HCT116 (cell line): ENCODE measurements at regions not wholly inside any gene's neighbourhood (a gene's known extent, or its start where the extent isn't known, plus 50 kb on each side); places are given as distances from the start of the nearest gene placed in this dataset.

Experiments used
- ATAC-seq: fragments of 200-7000 bp; cut with Tn5 transposase; 2 replicates; pipeline ENCODE4 v1.9.1; 2020; ENCODE audit warnings: mild to moderate bottlenecking, moderate library complexity
- BruUV-seq: library from RNA; stranded (reverse); fragments of 400-500 nt; replicated peaks from 2 replicates; lab custom pipeline; 2021; lab: Mats Ljungman, UMichigan
- CTCF ChIA-PET: fragments of 300-600 bp; sonication (Branson Sonifier 250); formaldehyde crosslinking; loops from one replicate; lab custom pipeline; 2021; ENCODE audit warnings: antibody characterized with exemption; lab: Charles Lee
- POLR2A ChIA-PET: fragments of 300-600, 350-600 bp; sonication (Branson Sonifier 250); formaldehyde crosslinking; loops from one replicate; lab custom pipeline; 2021; ENCODE audit warnings: antibody characterized with exemption; lab: Charles Lee
- RAD21 ChIA-PET, 2 experiments: fragments of 300-600 bp; sonication (Branson Sonifier 250); formaldehyde crosslinking; loops; one replicate each; lab custom pipeline; 2023; ENCODE audit warnings: low total read pairs in 2 of 2; ENCODE audit not compliant: uncharacterized antibody in 2 of 2, unreplicated experiment in 2 of 2, low non-redundant PET in 1 of 2; lab: Charles Lee
- DNase-seq: peaks from one replicate; pipeline ENCODE4 v3.0.0-alpha.2; 2010; ENCODE audit warnings: low read depth, low spot score
- H2AFZ ChIP-seq: fragments of 200-600 bp; shearing (Covaris generic), sonication (generic); 2 replicates; pipeline ENCODE4 v1.6.1; 2017; ENCODE audit warnings: low read depth, mixed run types, mixed read lengths, antibody characterized with exemption, low read length; ENCODE audit not compliant: poor library complexity, severe bottlenecking
- H3K27ac ChIP-seq: 2 replicates; pipeline ENCODE4 v1.5.1; 2012; ENCODE audit warnings: low read depth, low read length
- H3K27me3 ChIP-seq: fragments of 200-600 bp; sonication (generic); 2 replicates; pipeline ENCODE4 v1.6.1; 2016; ENCODE audit warnings: mixed run types, low read length, mixed read lengths; ENCODE audit not compliant: insufficient read depth
- H3K36me3 ChIP-seq, 2 experiments: fragments of 200-500 bp in 1 of 2; fragments of 200-600 bp in 1 of 2; sonication (Bioruptor generic) in 1 of 2; sonication (generic) in 1 of 2; 2 replicates each; pipeline versions ENCODE4 v1.5.1 to v1.6.1; 2014 to 2016; ENCODE audit warnings: low read length in 2 of 2, inconsistent platforms in 1 of 2, mixed read lengths in 1 of 2, mixed run types in 1 of 2; ENCODE audit not compliant: insufficient read depth in 2 of 2, control insufficient read depth in 1 of 2
- H3K4me1 ChIP-seq, 2 experiments: fragments of 200-600 bp in 1 of 2; sonication (generic) in 1 of 2; 2 replicates each; pipeline versions ENCODE4 v1.5.1 to v1.6.1; 2012 to 2017; ENCODE audit warnings: low read length in 2 of 2, inconsistent platforms in 1 of 2, mild to moderate bottlenecking in 1 of 2, mixed read lengths in 1 of 2, mixed run types in 1 of 2, moderate library complexity in 1 of 2; ENCODE audit not compliant: insufficient read depth in 2 of 2, control insufficient read depth in 1 of 2
- H3K4me2 ChIP-seq: fragments of 200-600 bp; sonication (generic); 2 replicates; pipeline ENCODE4 v1.6.1; 2017; ENCODE audit warnings: mixed run types, low read length, mixed read lengths
- H3K4me3 ChIP-seq, 2 experiments: fragments of 200-600 bp in 1 of 2; sonication (generic) in 1 of 2; replicated peaks in 1 of 2; 2 replicates each; pipeline ENCODE4 v1.5.1; 2011 to 2016; ENCODE audit warnings: low read length in 2 of 2, control low read depth in 1 of 2, low read depth in 1 of 2, mild to moderate bottlenecking in 1 of 2, mixed read lengths in 1 of 2, mixed run types in 1 of 2
- H3K79me2 ChIP-seq: fragments of 200-600 bp; sonication (generic); 2 replicates; pipeline ENCODE4 v1.6.1; 2017; ENCODE audit warnings: mild to moderate bottlenecking, mixed run types, low read length, moderate library complexity, mixed read lengths; ENCODE audit not compliant: insufficient read depth
- H3K9ac ChIP-seq: fragments of 200-600 bp; sonication (generic); 2 replicates; pipeline ENCODE4 v1.6.1; 2016; ENCODE audit warnings: low read length, mixed read lengths
- H3K9me2 ChIP-seq: fragments of 200-600 bp; sonication (generic), shearing (Covaris generic); 2 replicates; pipeline ENCODE4 v1.6.1; 2017; ENCODE audit warnings: mixed run types, mild to moderate bottlenecking, moderate library complexity; ENCODE audit not compliant: insufficient read depth
- H3K9me3 ChIP-seq, 2 experiments: fragments of 200-500 bp in 1 of 2; fragments of 200-600 bp in 1 of 2; sonication (Bioruptor generic) in 1 of 2; sonication (generic) in 1 of 2; 2 replicates each; pipeline ENCODE4 v1.6.1; 2014 to 2017; ENCODE audit warnings: low read length in 2 of 2, mixed read lengths in 2 of 2, inconsistent platforms in 1 of 2, low read depth in 1 of 2, mild to moderate bottlenecking in 1 of 2, mixed run types in 1 of 2, moderate library complexity in 1 of 2; ENCODE audit not compliant: control insufficient read depth in 1 of 2, insufficient read depth in 1 of 2
- H4K20me1 ChIP-seq: fragments of 200-600 bp; sonication (generic), shearing (Covaris generic); 2 replicates; pipeline ENCODE4 v1.6.1; 2017; ENCODE audit warnings: mixed run types, mild to moderate bottlenecking, moderate library complexity; ENCODE audit not compliant: insufficient read depth
- EZH2 ChIP-seq: fragments of 200-600 bp; sonication (generic); IDR thresholded peaks from 2 replicates; pipeline ENCODE4 v1.6.1; 2017; ENCODE audit warnings: antibody characterized with exemption, mixed run types
- REST ChIP-seq: IDR thresholded peaks from 2 replicates; pipeline ENCODE4 v1.6.1; 2012; ENCODE audit warnings: low read depth
- SRF ChIP-seq: IDR thresholded peaks from 2 replicates; pipeline ENCODE4 v1.6.1; 2012; ENCODE audit warnings: low read depth
- YY1 ChIP-seq: IDR thresholded peaks from 2 replicates; pipeline ENCODE4 v1.6.1; 2011; ENCODE audit warnings: low read length, low read depth, moderate library complexity, mild to moderate bottlenecking; ENCODE audit not compliant: insufficient replicate concordance; ENCODE audit errors: extremely low read depth
- ZBTB33 ChIP-seq: IDR thresholded peaks from 2 replicates; pipeline ENCODE4 v1.6.1; 2011; ENCODE audit warnings: mild to moderate bottlenecking, low read length, moderate library complexity; ENCODE audit not compliant: insufficient replicate concordance; ENCODE audit errors: extremely low read depth
- intact Hi-C: fragments of 100-400 bp; cut with micrococcal nuclease; formaldehyde crosslinking; loops from 2 replicates; pipeline ENCODE4 v1.10.0; 2022

GRCh38 chr2:125837128-125837527 is 818.8 kb upstream of the GYPC start:
- no peak overlapping the region for H3K4me2 ChIP-seq
- no TSS peak for BruUV-seq
- POLR2A ChIA-PET: no interaction called here
- no peaks in the 10 kb centered on the region for H4K20me1 ChIP-seq
- no peak overlapping the region for H3K4me3 ChIP-seq
- no peaks in the 10 kb centered on the region for H3K27me3 ChIP-seq
- H3K9me3 ChIP-seq: peaks cover 3 to 18% of the 10 kb centered on the region in 2 experiments; a peak in 1 of 4 replicates
- TF ChIP-seq ZBTB33 (no peak), SRF (no peak), YY1 (no peak), REST (no peak), EZH2 (no peak)
- no peaks in the 10 kb centered on the region for H3K4me1 ChIP-seq
- H2AFZ ChIP-seq: no peak overlapping the region
- CTCF ChIA-PET: no interaction called here
- H3K9ac ChIP-seq: no peak overlapping the region
- ATAC-seq: no peak
- H3K27ac ChIP-seq: no peak overlapping the region
- H3K79me2 ChIP-seq: no peaks in the 10 kb centered on the region
- no peaks in the 10 kb centered on the region for H3K36me3 ChIP-seq
- RAD21 ChIA-PET: no interaction called here
- no peak for DNase-seq
- intact Hi-C loops: no loop called here
- H3K9me2 ChIP-seq: no peaks in the 10 kb centered on the region
